Erythroblast (primary cell): ENCODE measurements at regions not wholly inside any gene's neighbourhood (a gene's known extent, or its start where the extent isn't known, plus 50 kb on each side); places are given as distances from the start of the nearest gene placed in this dataset.

Experiments
- GATA1 ChIP-seq: IDR thresholded peaks from 2 replicates; pipeline ENCODE4 v1.6.1; 2011; ENCODE audit warnings: low read depth, mild to moderate bottlenecking, control low read depth, low read length, moderate library complexity
- POLR2A ChIP-seq: IDR thresholded peaks from 2 replicates; pipeline ENCODE4 v1.6.1; 2011; ENCODE audit warnings: mild to moderate bottlenecking, low read length

- no peak for TF ChIP-seq POLR2A
- no peak for TF ChIP-seq GATA1
Observed at GRCh38 chr6:134772671-134773360, 177.1 kb downstream of the ALDH8A1 start.
